ENCODE measurements at regions not wholly inside any gene's neighbourhood (a gene's known extent, or its start where the extent isn't known, plus 50 kb on each side); places are given as distances from the start of the nearest gene placed in this dataset.

GRCh38 chr4:130238121-130238520, 1142.2 kb downstream of the C4orf33 start:
- TF ChIP-seq CTCF (IDR thresholded peaks at IDR 0.05) (no peak), POLR2A (IDR thresholded peaks at IDR 0.05) (no peak)
